ENCODE measurements at regions not wholly inside any gene's neighbourhood (a gene's known extent, or its start where the extent isn't known, plus 50 kb on each side); places are given as distances from the start of the nearest gene placed in this dataset.

DNA sequence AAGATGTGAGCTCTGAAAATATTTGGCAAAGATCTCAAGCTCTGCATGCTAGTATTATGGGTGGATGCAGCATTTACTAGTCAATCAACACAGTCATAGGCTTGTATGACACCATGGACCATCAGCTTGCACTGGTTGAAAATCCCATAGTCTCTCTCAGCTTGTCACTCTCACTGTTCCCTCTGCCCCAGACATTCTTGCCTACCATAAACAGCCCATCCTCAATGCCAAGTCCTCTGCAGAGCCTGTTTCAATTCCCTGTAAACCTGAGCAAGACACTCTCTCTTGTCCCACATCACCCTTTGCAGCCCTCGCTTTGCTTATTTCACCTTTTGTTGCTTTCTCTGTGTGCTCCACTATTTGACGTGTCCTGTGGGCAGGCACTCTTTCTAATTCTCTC, 264.6 kb downstream of the ICE1 start:
- no peak for DNase-seq (ENCODE audit: low read depth, low spot score)

DNA sequence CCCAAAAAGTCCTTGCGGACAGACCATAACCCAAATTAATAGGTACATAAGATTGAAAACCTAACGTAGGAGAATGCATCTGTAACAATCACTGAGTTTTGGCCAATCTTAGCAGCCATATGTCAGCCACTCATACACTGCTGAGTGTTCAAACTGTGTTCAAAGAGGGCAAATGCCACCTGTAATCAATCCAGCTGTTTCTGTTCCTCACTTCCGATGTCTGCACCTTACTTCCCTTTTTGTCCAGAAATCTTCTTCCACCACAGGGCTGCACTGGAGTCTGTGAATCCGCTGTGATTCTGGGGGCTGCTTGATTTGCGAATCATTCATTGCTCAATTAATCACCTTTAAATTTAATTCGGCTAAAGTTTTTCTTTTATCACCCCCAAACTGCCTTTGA, 263.9 kb downstream of the ICE1 start:
- no peak for DNase-seq (ENCODE audit: low read depth, low spot score)

GRCh38 chr5:5685737-5686136, 263.3 kb downstream of the ICE1 start:
- no peak for DNase-seq (ENCODE audit: low read depth, low spot score)

DNA sequence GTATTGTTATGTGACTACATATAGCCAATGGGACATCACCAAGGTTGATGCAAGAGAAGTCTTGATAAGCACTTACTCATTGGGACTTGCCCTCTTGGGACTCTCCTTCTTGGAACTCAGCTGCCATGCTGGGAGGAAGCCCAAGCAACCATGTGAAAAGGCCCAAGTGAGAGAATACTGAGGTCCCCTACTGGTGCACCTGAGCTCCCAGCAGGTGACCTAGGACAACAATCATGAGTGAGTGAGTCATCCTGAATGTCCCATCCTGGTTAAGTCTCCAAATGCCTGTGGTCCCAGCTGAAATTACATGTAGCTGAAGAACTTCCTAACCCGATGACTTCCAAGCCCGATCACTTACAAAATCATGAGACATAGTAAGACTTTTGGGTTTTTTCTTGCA, 260.7 kb downstream of the ICE1 start:
- DNase-seq (ENCODE audit: low read depth, low spot score) = no peak

DNA sequence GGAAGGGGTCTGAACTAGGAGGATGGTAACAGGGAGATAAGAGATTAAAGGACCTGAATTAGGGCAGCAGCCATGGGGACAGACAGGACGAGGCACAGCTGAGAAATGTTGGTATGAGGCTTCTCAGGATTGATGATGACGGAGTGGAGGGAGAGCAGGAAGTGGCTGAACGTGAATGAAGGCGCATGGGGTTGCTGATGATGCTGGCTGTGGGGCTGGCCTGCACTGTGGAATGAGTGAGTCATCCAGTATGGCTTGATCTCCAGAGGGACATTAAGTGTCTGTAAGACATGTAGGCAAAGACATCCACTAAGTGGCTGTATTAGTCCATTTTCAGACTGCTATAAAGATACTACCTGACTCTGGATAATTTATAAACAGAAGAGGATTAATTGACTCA, 256.4 kb downstream of the ICE1 start:
- peak; percentile 28 for DNase-seq (ENCODE audit: low read depth, low spot score)

DNA sequence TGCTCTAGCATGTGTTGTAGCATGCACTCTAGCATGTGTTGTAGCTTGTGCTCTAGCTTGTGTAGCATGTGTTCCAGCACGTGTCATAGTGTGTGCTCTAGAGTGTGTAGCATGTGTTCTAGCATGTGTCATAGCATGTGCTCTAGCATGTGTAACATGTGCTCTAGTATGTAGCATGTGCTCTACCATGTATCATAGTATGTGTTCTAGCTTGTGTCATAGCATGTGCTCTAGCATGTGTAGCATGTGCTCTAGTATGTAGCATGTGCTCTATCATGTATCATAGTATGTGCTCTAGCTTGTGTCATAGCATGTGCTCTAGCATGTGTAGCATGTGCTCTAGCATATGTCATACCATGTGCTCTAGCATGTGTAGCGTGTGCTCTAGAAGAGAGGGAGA, 255.3 kb downstream of the ICE1 start:
- DNase-seq (ENCODE audit: low read depth, low spot score) = no peak

- no peak for DNase-seq (ENCODE audit: low read depth, low spot score)
These were observed 253.7 kb downstream of the ICE1 start for GRCh38 chr5:5676218-5676617.

DNA sequence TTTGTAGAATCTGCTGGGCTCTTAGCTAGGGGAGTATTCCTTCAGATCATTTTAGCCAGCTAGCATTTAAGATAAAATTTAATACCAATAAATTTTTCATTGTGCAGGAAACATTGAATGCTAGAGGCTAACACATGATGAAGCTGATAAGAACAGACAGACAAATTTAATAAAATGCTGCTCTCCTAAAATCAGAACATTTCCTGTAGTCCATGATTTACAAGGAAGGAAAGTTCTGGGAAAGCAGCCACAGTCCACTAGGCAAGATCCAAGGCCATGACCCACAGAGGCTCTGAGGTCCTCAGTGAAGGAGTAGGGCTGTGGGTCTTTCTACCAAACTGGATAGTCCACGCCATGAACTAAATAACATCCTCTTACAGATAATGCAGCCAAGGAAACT, 253.0 kb downstream of the ICE1 start:
- DNase-seq (ENCODE audit: low read depth, low spot score) = no peak

- DNase-seq (ENCODE audit: low read depth, low spot score) = no peak
These were observed 249.3 kb downstream of the ICE1 start for GRCh38 chr5:5671823-5672222.

GRCh38 chr5:5667136-5667554, 244.7 kb downstream of the ICE1 start:
- DNase-seq (ENCODE audit: low read depth, low spot score) = peak; percentile 70

DNA sequence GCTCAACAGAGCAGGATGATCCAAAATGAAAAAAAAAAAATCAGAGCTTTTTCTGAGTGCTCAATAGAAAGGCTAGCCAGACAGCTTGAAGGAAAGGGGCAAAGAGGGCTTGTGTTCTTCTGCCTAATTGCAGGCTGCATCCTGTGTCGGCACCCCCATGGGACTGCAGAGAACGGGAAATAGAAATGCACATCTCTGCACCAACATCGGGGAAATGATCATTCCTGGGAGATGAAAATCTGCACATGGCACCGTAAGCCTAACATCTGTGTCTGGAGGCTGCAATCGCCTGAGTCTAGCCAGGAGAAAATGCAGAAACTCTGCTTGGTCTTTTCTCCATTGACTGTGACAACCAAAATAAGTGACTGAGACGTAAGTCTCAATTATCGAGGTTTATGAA, 243.9 kb downstream of the ICE1 start:
- no peak for DNase-seq (ENCODE audit: low read depth, low spot score)

DNA sequence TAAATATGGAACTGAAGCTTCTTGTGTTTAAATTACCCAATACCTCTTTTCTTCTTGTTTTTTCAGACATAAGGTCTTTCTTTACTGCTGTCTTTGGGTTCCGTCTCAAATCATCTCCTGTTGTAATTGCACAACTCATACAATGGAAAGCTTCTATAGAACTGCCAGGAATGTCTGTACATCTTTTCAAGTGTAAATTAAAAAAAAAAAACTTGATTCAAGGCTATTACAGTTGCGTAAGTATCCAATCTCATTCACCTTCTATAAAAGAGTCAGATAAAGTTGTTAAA, 243.5 kb downstream of the ICE1 start:
- DNase-seq (ENCODE audit: low read depth, low spot score) = no peak

DNA sequence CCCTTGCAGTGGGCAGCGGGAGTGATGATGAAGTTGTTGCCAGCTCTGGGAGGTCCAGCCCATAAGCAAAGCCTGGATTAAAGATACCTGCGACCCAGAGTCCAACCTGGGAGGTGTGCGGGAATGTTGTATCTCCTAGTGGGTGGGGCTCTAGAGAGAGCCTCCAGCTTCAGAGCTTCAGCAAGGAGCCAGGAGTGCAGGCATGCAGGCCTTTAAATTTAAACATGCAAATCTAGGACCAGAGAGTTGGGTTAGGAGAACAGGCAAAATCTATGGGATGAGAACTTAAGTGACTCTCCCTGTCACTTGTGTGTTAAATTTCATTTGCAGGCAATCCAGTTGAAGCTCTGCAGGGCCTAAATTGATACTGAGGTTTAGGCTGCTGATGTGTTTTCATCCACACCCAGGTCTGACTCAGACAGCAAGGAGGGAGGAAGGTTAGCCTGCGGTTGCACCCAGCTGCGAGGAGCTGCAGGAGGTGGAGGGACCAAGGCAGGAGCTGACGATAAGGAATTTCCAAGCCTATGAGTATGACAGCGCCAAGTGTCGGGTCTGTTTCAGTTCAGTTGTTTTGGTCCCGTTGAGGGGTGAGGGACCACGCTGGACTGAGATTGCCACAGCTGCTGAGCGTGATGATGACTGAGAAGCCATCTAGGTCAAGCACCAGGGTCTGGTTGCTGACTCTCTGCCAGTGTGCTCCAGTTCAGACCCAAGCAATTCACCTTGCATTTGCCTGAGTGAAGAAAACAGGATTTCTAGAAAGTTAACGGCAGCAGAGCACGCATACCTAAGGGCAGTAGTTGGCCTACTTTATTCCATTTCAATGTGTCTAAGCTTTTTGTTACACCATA, 243.0 kb downstream of the ICE1 start:
- peak; percentile 42 for DNase-seq (ENCODE audit: low read depth, low spot score)

DNA sequence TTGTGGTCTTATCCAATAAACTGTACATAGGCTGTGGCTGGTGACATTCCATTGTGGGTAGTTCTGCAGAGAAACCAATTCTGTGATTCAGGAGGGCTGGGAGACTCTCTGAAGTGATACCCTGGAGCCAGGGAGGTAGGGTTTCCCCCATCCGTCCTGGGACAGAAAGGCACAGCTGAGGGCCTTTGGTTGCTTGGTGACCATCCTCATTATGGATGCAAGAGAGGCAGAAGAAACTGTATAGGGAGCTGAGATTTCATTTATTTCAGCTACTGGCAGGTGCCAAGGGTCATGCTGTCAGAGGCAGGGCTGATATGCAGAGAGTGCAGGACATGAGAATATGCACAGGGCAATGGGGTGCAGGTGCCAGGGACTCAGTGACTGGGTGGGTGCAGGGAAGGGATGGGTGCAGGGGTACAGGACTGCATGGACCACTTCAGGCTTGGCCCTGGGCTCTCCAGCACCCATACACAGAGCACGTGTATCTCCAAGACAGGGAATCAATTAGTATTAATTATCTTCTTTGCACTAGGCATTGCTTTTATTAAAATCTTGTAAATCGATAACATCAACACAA, 236.5 kb downstream of the ICE1 start:
- DNase-seq (ENCODE audit: low read depth, low spot score) = no peak

- DNase-seq (ENCODE audit: low read depth, low spot score) = no peak
These were observed 235.7 kb downstream of the ICE1 start for GRCh38 chr5:5658226-5658625.

GRCh38 chr5:5652181-5652580, 229.7 kb downstream of the ICE1 start:
- DNase-seq (ENCODE audit: low read depth, low spot score) = no peak

- DNase-seq (ENCODE audit: low read depth, low spot score) = no peak
These were observed 228.5 kb downstream of the ICE1 start for GRCh38 chr5:5650949-5651348.

DNA sequence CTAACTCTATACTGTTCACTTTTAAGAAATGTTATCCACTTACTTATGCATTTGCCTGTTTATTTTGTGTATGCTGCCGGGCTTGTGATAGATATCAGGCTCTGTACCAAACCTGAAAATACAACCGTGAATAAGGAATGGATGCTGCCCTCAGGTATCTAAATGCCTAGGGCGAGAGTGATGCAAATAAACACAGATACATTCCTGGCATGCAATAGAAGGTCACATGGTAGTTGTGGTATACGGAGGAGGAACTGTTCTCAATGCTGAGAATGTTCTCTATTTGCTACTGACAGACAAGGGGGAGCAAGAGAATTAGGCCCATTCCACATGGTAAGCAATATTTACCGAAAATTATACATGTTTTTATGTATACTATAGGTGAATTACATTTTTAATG, 227.8 kb downstream of the ICE1 start:
- no peak for DNase-seq (ENCODE audit: low read depth, low spot score)

- peak; percentile 13 for DNase-seq (ENCODE audit: low read depth, low spot score)
These were observed 227.2 kb downstream of the ICE1 start for GRCh38 chr5:5649641-5650040.

GRCh38 chr5:5648694-5649093, 226.2 kb downstream of the ICE1 start:
- no peak for DNase-seq (ENCODE audit: low read depth, low spot score)

DNA sequence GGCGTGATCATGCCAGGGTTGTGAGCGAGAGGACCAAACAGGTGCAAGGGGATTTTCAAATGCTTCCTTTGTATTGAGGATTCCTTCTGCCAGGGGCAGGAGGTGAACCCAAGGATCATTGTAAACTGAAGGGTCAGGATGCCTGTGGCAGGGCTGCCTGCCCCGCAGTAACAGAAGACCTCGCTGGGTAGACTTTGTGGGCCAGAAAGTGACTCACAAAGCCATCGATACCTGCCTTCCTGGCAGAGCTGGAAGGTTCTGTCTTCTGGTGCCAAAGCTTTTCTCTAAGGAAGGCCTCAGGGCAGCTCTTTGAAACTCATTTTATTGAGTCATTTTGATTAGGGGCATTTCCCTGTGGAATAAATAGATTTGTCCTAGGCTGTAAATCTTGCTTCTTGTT, 223.4 kb downstream of the ICE1 start:
- no peak for DNase-seq (ENCODE audit: low read depth, low spot score)

DNA sequence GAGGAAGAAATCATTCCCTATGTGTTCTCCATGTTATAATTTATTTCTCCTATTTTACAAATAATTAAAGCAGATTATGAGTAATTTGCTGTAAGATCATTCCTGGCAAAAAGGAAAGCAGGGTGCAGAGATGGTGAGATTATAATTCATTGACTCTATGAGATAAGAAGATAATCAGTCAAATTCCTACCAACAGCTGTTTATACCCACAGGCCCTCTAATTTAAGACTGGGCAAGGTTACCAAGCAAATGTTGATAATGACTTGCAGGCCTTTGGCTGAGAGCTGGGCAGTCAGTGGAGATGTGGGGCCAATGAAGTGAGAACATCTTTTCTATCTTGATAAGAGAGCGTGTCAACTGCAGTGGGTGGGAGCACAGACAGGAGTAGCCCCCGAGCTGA, 222.7 kb downstream of the ICE1 start:
- DNase-seq (ENCODE audit: low read depth, low spot score) = no peak

- no peak for DNase-seq (ENCODE audit: low read depth, low spot score)
These were observed 221.8 kb downstream of the ICE1 start for GRCh38 chr5:5644249-5644648.

- no peak for DNase-seq (ENCODE audit: low read depth, low spot score)
These were observed 221.0 kb downstream of the ICE1 start for GRCh38 chr5:5643481-5643880.

Data from ELF-1 (cell line).